HL-60 (cell line): ENCODE measurements at regions not wholly inside any gene's neighbourhood (a gene's known extent, or its start where the extent isn't known, plus 50 kb on each side); places are given as distances from the start of the nearest gene placed in this dataset.

Source experiments
- DNase-seq, 2 experiments: peaks; one replicate each; pipeline ENCODE4 v3.0.0-alpha.2; 2010 to 2020; ENCODE audit warnings: low read depth in 1 of 2, low spot score in 1 of 2
- H3K27ac ChIP-seq: fragments of 250-450 bp; sonication (Bioruptor Pico); replicated peaks from 2 replicates; pipeline ENCODE4 v1.5.1; 2020; ENCODE audit warnings: mild to moderate bottlenecking, moderate library complexity
- H3K27me3 ChIP-seq: fragments of 250-450 bp; sonication (Bioruptor Pico); 2 replicates; pipeline ENCODE4 v1.5.1; 2021; ENCODE audit warnings: mild to moderate bottlenecking, moderate library complexity; ENCODE audit not compliant: insufficient read depth, poor library complexity, severe bottlenecking
- H3K4me3 ChIP-seq: replicated peaks from 2 replicates; pipeline ENCODE4 v1.5.1; 2011; ENCODE audit warnings: mild to moderate bottlenecking, control low read depth, low read length; ENCODE audit not compliant: insufficient read depth
- CTCF ChIP-seq: IDR thresholded peaks from one replicate; pipeline ENCODE4 v1.5.1; 2011; ENCODE audit warnings: low read length, control low read depth, inconsistent platforms; ENCODE audit not compliant: insufficient read depth
- GABPA ChIP-seq: IDR thresholded peaks from 2 replicates; pipeline ENCODE4 v1.6.1; 2012; ENCODE audit warnings: low read depth
- POLR2AphosphoS5 ChIP-seq: IDR thresholded peaks from 2 replicates; pipeline ENCODE4 v1.6.1; 2012; ENCODE audit warnings: low read depth
- REST ChIP-seq: IDR thresholded peaks from 2 replicates; pipeline ENCODE4 v1.6.1; 2012; ENCODE audit warnings: low read depth; ENCODE audit not compliant: insufficient replicate concordance
- SPI1 ChIP-seq: IDR thresholded peaks from 2 replicates; pipeline ENCODE4 v1.6.1; 2012; ENCODE audit warnings: low read depth, mild to moderate bottlenecking, borderline replicate concordance

GRCh38 chr15:45991863-45992262, 357.0 kb downstream of the SQOR start:
- no peak overlapping the region for H3K27ac ChIP-seq
- TF ChIP-seq GABPA, result no peak
- no peak for TF ChIP-seq POLR2AphosphoS5
- TF ChIP-seq CTCF, result no peak
- TF ChIP-seq SPI1, result no peak
- TF ChIP-seq REST, result no peak
- H3K27me3 ChIP-seq, result no peaks in the 10 kb centered on the region
- H3K4me3 ChIP-seq, result no peak overlapping the region
- no peak for DNase-seq

GRCh38 chr15:45993072-45993471, 358.2 kb downstream of the SQOR start:
- Histone ChIP-seq H3K27ac (no peak overlapping the region), H3K27me3 (no peaks in the 10 kb centered on the region), H3K4me3 (no peak overlapping the region)
- DNase-seq, result no peak
- no peak for TF ChIP-seq SPI1
- no peak for TF ChIP-seq GABPA
- TF ChIP-seq CTCF, result no peak
- TF ChIP-seq POLR2AphosphoS5, result no peak
- TF ChIP-seq REST, result no peak

GRCh38 chr15:45993508-45993907, 358.7 kb downstream of the SQOR start:
- no peak for DNase-seq

More at GRCh38 chr15:45993508-45993907, 358.7 kb downstream of the SQOR start:
- H3K27me3 ChIP-seq, result no peaks in the 10 kb centered on the region
- H3K4me3 ChIP-seq, result no peak overlapping the region
- TF ChIP-seq POLR2AphosphoS5 (no peak), REST (no peak), SPI1 (no peak), CTCF (no peak), GABPA (no peak)
- H3K27ac ChIP-seq, result no peak overlapping the region
